HEK293T (cell line): ENCODE measurements at regions not wholly inside any gene's neighbourhood (a gene's known extent, or its start where the extent isn't known, plus 50 kb on each side); places are given as distances from the start of the nearest gene placed in this dataset.

Experiments
- ARNT ChIP-seq: fragments of 450-650 bp; IDR thresholded peaks from 2 replicates; pipeline ENCODE4 v1.6.1; 2017; ENCODE audit warnings: mild to moderate bottlenecking
- BHLHE40 ChIP-seq: fragments of 450-650 bp; IDR thresholded peaks from 2 replicates; pipeline ENCODE4 v1.6.1; 2016; ENCODE audit warnings: mild to moderate bottlenecking, moderate library complexity, borderline replicate concordance
- FOXM1 ChIP-seq: fragments of 450-650 bp; IDR thresholded peaks from 2 replicates; pipeline ENCODE4 v1.6.1; 2017; ENCODE audit warnings: mild to moderate bottlenecking, borderline replicate concordance
- SP1 ChIP-seq: fragments of 450-650 bp; IDR thresholded peaks from 2 replicates; pipeline ENCODE4 v1.6.1; 2017
- TARDBP ChIP-seq: fragments of 450-650 bp; IDR thresholded peaks from 2 replicates; pipeline ENCODE4 v1.6.1; 2016

- TF ChIP-seq TARDBP (no peak), ARNT (no peak), SP1 (no peak), FOXM1 (no peak), BHLHE40 (no peak)
These were observed 617.6 kb upstream of the UBE2E2 start for GRCh38 chr3:22585504-22585903.
